ENCODE measurements at regions not wholly inside any gene's neighbourhood (a gene's known extent, or its start where the extent isn't known, plus 50 kb on each side); places are given as distances from the start of the nearest gene placed in this dataset.
A peak's percentile ranks its signal among the peaks of the same experiment; 100 is the strongest.

DNA sequence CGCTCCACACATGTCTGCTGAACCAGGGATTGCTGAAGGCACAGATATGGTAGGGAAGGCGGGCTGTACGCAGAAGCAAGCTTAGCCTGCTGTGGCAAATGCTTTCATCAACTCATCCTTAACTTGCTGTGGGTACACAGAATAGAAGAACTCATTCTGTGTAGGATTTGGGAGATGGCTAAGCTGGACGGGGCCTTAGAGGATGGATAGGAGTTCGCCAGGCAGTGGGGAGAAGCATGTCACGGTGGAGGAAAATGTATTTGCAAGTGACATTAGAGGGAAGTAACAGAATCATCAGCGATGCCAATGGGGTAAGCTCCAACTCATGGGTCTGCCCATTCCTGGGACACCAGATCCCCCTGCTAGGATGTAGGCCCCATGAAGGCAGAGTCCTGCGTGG lies 96.7 kb upstream of the SMIM21 start:
- DNase-seq: no peak

- DNase-seq: no peak
Measured at GRCh38 chr18:75521816-75522215, 94.3 kb upstream of the SMIM21 start.

- DNase-seq: no peak
Measured at GRCh38 chr18:75518007-75518406, 90.5 kb upstream of the SMIM21 start.

DNA sequence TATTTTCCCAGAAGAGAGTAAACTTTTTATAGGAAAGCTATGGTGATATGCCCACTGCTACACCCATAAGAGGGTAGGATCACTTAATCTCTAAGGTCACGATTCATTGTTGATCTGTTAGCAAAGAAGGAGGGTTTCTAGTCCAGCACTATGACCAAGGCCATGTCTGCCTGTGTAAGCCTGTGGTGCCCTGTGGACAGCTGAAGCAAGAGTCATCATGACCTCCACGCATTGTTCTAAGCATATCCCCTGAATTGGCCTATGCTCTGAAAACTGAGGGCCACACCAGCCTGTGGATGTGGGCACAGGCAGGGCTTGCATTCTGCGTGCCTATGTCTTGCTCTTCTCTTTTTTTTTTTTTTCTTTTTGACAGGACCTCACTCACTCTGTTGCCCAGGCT lies 89.8 kb upstream of the SMIM21 start:
- DNase-seq: no peak

DNA sequence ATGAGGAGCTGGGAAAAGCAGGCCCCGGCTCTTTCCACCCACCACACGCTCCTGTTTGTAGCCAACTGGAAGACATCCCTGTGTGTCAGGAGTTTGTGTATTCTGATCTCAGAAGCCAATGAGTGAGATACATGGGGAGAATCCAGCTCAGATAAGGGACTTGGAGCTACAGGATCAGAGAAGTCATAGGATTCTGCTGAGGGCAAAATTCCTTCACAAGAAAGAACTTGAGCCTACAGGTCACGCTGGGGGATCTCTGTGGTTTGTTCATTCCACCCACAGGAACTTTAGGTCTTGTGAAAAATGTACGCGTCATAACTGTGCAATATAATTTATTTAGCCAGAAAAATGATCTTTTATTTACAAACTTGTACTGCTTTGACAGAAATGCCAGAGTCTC lies 80.1 kb upstream of the SMIM21 start:
- DNase-seq: no peak

GRCh38 chr18:75506913-75507312 lies 79.4 kb upstream of the SMIM21 start:
- no peak for DNase-seq

DNA sequence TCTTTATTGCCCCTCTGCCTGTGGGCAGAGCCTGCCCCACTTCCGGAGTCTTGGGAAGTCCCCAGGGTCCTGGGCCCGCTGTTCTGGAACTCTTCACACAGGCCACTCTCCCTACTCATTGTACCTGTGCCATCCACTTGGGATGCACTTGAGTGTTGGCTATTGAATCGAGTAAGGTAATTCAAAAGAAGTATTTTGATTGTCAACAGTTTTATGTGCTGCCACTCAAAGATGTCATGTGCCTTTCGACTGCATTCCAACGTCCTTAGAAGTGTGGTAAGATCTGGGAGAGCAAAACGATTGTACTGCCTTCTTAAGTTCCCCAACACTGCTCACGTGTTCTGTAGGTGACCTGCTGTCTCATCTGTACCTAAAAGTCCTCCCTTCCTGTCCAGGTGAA lies 77.0 kb upstream of the SMIM21 start:
- DNase-seq: no peak

GRCh38 chr18:75503615-75504014 lies 76.1 kb upstream of the SMIM21 start:
- DNase-seq: no peak

GRCh38 chr18:75502286-75502685 lies 74.8 kb upstream of the SMIM21 start:
- no peak for DNase-seq

GRCh38 chr18:75500545-75500944 lies 73.0 kb upstream of the SMIM21 start:
- DNase-seq: no peak

- no peak for DNase-seq
Measured at GRCh38 chr18:75497576-75498235, 70.2 kb upstream of the SMIM21 start.

DNA sequence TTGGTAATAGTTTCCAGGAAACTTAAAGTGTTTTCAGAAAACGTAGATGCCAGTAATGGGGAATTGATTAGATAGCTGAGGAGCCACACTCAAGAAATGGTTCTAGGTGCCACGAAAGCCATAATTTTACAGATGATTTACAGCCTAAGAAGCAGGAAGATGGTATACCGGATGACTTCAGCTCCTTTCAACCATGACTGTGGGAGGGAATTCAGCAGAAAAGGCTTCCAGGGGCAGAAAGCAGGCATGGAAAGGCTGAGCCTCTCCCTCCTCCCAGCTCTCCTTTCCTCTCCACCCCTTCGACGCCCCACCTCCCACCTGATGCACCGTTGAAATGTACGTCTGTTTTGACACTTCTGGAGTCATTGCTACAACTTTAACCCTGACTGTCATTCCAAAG lies 68.6 kb upstream of the SMIM21 start:
- DNase-seq: no peak

DNA sequence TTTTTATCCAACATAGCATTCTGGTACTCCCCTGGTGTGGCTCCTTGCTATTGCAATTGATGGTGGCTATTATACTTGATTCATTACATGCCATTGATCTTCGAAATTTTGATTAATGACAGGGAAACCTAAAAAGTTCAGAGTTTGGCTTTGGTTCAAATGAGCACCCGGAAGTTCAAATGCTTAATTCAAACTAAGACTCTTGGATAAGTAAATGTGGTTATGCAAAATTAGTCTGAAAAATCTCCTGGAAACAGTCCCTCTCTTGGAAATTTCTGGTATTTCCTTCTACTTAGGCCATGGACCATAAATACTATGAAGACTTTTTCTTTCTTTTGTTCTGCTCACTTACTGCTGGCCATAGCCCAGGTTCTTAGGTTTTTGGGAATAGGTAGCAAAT lies 65.3 kb upstream of the SMIM21 start:
- no peak for DNase-seq

DNA sequence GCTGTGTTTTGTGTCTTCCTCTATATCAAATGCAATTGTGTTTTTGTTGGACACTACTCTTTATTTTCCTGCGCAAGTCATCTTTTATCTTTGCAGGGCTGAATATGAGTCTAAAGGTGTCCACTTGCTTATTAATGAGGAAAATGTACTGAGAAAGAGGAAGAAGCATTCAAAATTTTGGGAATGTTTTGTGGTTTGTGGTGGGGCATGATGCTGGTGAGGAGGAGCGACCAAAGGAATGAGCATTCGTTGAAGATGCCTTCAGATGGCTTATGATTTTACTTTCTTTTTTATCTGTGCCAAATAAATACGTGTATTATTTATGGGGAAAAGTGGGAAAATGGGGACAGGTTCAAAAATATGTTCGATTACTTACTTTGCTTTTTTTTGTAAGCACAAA lies 63.9 kb upstream of the SMIM21 start:
- DNase-seq: no peak

- no peak for DNase-seq
Measured at GRCh38 chr18:75489493-75490190, 62.1 kb upstream of the SMIM21 start.

- no peak for DNase-seq
Measured at GRCh38 chr18:75483662-75484061, 56.2 kb upstream of the SMIM21 start.

DNA sequence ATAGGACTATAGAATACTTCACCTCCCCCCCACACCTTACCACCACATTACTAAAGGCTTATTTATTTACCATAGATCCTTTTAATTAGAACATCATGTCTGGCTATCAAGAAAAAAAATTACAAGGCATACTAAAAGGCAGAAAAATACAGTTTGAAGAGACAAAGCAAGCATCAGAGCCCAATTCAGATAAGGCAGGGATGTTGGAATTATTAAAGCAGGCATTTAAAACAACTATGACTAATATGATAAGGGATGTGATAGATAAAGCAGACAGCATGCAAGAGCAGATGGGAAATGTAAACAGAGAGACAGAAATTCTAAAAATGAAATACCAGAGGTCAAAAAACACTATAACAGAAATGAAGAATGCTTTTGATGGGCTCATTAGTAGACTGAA lies 55.4 kb upstream of the SMIM21 start:
- no peak for DNase-seq

DNA sequence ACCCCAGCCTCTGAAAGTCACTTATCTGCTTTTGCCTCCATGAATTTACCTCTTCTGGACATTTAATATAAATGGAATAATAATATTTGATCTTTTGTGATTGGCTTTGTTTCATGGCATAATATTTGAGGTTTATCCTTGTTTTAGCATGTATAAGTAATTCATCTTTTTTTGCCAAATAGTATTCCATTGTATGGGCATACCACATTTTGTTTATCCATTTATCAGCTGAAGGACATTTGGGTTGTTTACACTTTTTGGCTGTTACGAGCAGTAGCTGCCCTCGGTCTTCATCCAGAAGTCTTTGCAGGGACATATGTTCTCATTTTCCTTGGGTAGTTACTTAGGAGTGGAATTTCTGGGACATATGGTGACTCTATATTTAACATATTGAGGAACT lies 53.0 kb upstream of the SMIM21 start:
- DNase-seq: no peak

DNA sequence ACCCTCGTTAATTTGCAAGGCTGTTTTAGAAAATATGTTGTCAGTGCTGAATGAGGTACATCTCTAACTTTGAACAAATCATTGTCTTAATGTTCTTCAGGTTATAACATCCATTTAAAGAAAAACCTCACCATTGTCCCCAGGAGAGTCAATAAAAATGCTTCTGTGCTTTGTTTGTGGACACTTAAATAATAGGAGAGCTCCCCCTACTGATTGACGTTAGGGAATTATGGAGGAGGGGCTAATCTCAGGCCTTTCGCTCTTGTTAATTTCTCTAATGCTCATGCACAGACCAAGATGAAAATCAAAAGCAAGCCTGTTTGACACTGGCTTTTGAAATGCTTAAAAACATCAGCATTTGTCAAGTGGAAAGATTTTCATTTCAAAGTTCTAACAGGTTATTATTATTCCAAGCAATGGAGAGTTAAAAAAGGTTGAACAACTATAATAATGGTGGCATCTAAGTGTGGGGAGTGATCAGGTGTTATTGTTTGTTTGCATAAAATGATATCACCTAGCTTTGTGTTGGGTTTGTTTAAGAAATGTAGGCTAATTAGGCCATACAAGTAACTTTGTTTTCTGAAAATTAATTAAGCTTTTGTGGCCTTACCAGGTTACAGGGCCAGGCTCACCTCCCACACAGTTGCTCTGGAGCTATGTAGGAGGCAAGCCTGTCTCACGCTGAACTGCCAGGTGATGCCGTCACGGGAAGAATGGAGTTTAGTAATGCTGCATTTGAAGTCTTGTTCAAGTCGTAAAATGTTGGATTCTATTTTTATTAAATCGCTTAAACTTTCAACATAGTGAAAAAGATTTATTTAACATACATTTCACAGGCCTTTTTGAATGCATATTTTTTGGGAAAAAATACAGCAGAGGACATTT lies 51.7 kb upstream of the SMIM21 start:
- DNase-seq: peak; percentile 2

DNA sequence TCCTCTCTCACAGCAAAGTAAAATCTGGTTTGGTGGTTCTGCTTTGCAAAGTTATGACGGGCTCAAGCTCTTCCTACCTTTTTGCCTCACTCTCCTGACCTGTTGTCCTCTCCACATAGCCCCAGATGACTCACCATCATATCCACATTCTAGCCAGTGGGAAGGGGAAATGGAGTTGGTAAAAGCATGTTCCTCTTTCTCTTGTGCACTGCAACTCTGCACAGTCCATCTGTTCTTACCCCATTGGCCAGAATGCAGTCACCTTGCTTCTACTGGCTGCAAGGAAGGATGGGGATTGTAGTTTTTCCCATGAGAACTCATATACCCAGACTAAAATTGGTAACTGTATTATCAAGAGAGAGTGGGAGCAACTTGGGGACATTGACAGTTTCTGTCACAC lies 50.4 kb upstream of the SMIM21 start:
- DNase-seq: no peak

Measured in NCI-H2029 treated with DMSO at 0.1 percent for 48 hours (cell line).